Neural progenitor cell (in vitro differentiated cells): ENCODE measurements at regions not wholly inside any gene's neighbourhood (a gene's known extent, or its start where the extent isn't known, plus 50 kb on each side); places are given as distances from the start of the nearest gene placed in this dataset.

Source experiments
- DNase-seq: peaks from one replicate; pipeline ENCODE4 v3.0.0-alpha.2; 2016; ENCODE audit warnings: low spot score
- H2AFZ ChIP-seq: fragments of 200-600 bp; sonication (generic); replicated peaks from 2 replicates; pipeline ENCODE4 v1.6.1; 2016; ENCODE audit warnings: antibody characterized with exemption
- H3F3A ChIP-seq: fragments of 200-600 bp; sonication (generic); 2 replicates; pipeline ENCODE4 v1.6.1; 2016; ENCODE audit warnings: antibody characterized with exemption, low read depth
- H3K27ac ChIP-seq: fragments of 200-600 bp; sonication (generic); 2 replicates; pipeline ENCODE4 v1.5.1; 2016; ENCODE audit warnings: mild to moderate bottlenecking
- H3K27me3 ChIP-seq: fragments of 200-600 bp; sonication (generic); 2 replicates; pipeline ENCODE4 v1.6.1; 2016; ENCODE audit warnings: mild to moderate bottlenecking, moderate library complexity
- H3K36me3 ChIP-seq: fragments of 200-600 bp; sonication (generic); 2 replicates; pipeline ENCODE4 v1.5.1; 2016
- H3K4me1 ChIP-seq: fragments of 200-600 bp; sonication (generic); 2 replicates; pipeline ENCODE4 v1.6.1; 2016; ENCODE audit warnings: mixed run types
- H3K4me2 ChIP-seq: fragments of 200-600 bp; sonication (generic); 2 replicates; pipeline ENCODE4 v1.6.1; 2016
- H3K4me3 ChIP-seq: fragments of 200-600 bp; sonication (generic); 2 replicates; pipeline ENCODE4 v1.5.1; 2016
- H3K79me2 ChIP-seq: fragments of 200-600 bp; sonication (generic); 2 replicates; pipeline ENCODE4 v1.6.1; 2016; ENCODE audit warnings: low read depth
- H3K9ac ChIP-seq: fragments of 200-600 bp; sonication (generic); 2 replicates; pipeline ENCODE4 v1.6.1; 2016
- H3K9me3 ChIP-seq: fragments of 200-600 bp; sonication (generic); 2 replicates; pipeline ENCODE4 v1.5.1; 2016; ENCODE audit warnings: low read depth
- H4K20me1 ChIP-seq: fragments of 200-600 bp; sonication (generic); 2 replicates; pipeline ENCODE4 v1.6.1; 2016; ENCODE audit warnings: low read depth
- H3K27ac Mint-ChIP-seq: 3 replicates; pipeline ENCODE4 v1.8.0; 2021; ENCODE audit warnings: mixed read lengths
- H3K27me3 Mint-ChIP-seq: 2 replicates; pipeline ENCODE4 v1.8.0; 2022; ENCODE audit warnings: low read depth, mild to moderate bottlenecking, inconsistent platforms, moderate library complexity, mixed read lengths; ENCODE audit not compliant: insufficient read depth
- H3K36me3 Mint-ChIP-seq: 3 replicates; pipeline ENCODE4 v1.8.0; 2021; ENCODE audit warnings: mixed read lengths
- H3K4me1 Mint-ChIP-seq: 3 replicates; pipeline ENCODE4 v1.8.0; 2021; ENCODE audit warnings: mixed read lengths
- H3K4me3 Mint-ChIP-seq: 3 replicates; pipeline ENCODE4 v1.8.0; 2021; ENCODE audit warnings: mild to moderate bottlenecking, moderate library complexity, mixed read lengths
- H3K9me3 Mint-ChIP-seq: 3 replicates; pipeline ENCODE4 v1.8.0; 2020; ENCODE audit warnings: mixed read lengths
- CTCF ChIP-seq: fragments of 200-600 bp; sonication (generic); IDR thresholded peaks from 2 replicates; pipeline ENCODE4 v1.5.1; 2017; ENCODE audit warnings: antibody characterized with exemption, mild to moderate bottlenecking
- EZH2 ChIP-seq: fragments of 200-600 bp; sonication (generic); IDR thresholded peaks from 2 replicates; pipeline ENCODE4 v1.6.1; 2017; ENCODE audit warnings: antibody characterized with exemption, mild to moderate bottlenecking, moderate library complexity
- EZH2phosphoT487 ChIP-seq: fragments of 200-600 bp; sonication (generic); IDR thresholded peaks from 2 replicates; pipeline ENCODE4 v1.6.1; 2017; ENCODE audit warnings: antibody characterized with exemption

- Histone ChIP-seq H4K20me1 (no peaks in the 10 kb centered on the region), H2AFZ (no peak overlapping the region), H3K9ac (no peak overlapping the region), H3F3A (no peaks in the 10 kb centered on the region), H3K4me2 (no peak overlapping the region), H3K9me3 (no peaks in the 10 kb centered on the region), H3K4me1 (peaks cover 14% of the 10 kb centered on the region), H3K36me3 (no peaks in the 10 kb centered on the region), H3K27ac (no peak overlapping the region), H3K4me3 (no peak overlapping the region), H3K79me2 (no peaks in the 10 kb centered on the region), H3K27me3 (no peaks in the 10 kb centered on the region)
- TF ChIP-seq CTCF (no peak), EZH2 (no peak)
- H3K9me3 Mint-ChIP-seq: peaks cover 3% of the 10 kb centered on the region
- no peaks in the 10 kb centered on the region for H3K36me3 Mint-ChIP-seq
- no peak overlapping the region for H3K4me3 Mint-ChIP-seq
- no peak for DNase-seq
- peaks cover 31% of the 10 kb centered on the region for H3K4me1 Mint-ChIP-seq
- peaks cover 13% of the 10 kb centered on the region for H3K27me3 Mint-ChIP-seq
- no peak overlapping the region for H3K27ac Mint-ChIP-seq
Observed at GRCh38 chr18:78701771-78702396, 277.7 kb upstream of the SALL3 start.

- H3F3A ChIP-seq: no peaks in the 10 kb centered on the region
- no peaks in the 10 kb centered on the region for H4K20me1 ChIP-seq
- Mint-ChIP-seq H3K27ac (peak overlapping the region; percentile 33), H3K36me3 (no peaks in the 10 kb centered on the region), H3K9me3 (peaks cover 5% of the 10 kb centered on the region), H3K4me3 (no peak overlapping the region), H3K4me1 (peaks cover 31% of the 10 kb centered on the region), H3K27me3 (peaks cover 9% of the 10 kb centered on the region)
- H2AFZ ChIP-seq: no peak overlapping the region
- DNase-seq: no peak
- H3K9me3 ChIP-seq: no peaks in the 10 kb centered on the region
- peaks cover 14% of the 10 kb centered on the region for H3K4me1 ChIP-seq
- H3K9ac ChIP-seq: no peak overlapping the region
- H3K79me2 ChIP-seq: no peaks in the 10 kb centered on the region
- TF ChIP-seq EZH2phosphoT487 (no peak), CTCF (no peak), EZH2 (no peak)
- no peak overlapping the region for H3K27ac ChIP-seq
- H3K4me2 ChIP-seq: no peak overlapping the region
- H3K27me3 ChIP-seq: no peaks in the 10 kb centered on the region
- H3K36me3 ChIP-seq: no peaks in the 10 kb centered on the region
- H3K4me3 ChIP-seq: no peak overlapping the region
Observed at GRCh38 chr18:78703291-78703690, 276.3 kb upstream of the SALL3 start.

- H4K20me1 ChIP-seq: no peaks in the 10 kb centered on the region
- H2AFZ ChIP-seq: no peak overlapping the region
- no peaks in the 10 kb centered on the region for H3F3A ChIP-seq
- H3K27ac ChIP-seq: no peak overlapping the region
- H3K4me3 ChIP-seq: no peak overlapping the region
- no peak for TF ChIP-seq CTCF
- TF ChIP-seq EZH2phosphoT487: no peak
- TF ChIP-seq EZH2: no peak
- H3K9me3 ChIP-seq: no peaks in the 10 kb centered on the region
- no peaks in the 10 kb centered on the region for H3K36me3 ChIP-seq
- Mint-ChIP-seq H3K4me1 (peaks cover 27% of the 10 kb centered on the region), H3K36me3 (no peaks in the 10 kb centered on the region), H3K9me3 (peaks cover 13% of the 10 kb centered on the region), H3K27me3 (peaks cover 5% of the 10 kb centered on the region), H3K4me3 (no peak overlapping the region), H3K27ac (no peak overlapping the region)
- H3K79me2 ChIP-seq: no peaks in the 10 kb centered on the region
- no peaks in the 10 kb centered on the region for H3K27me3 ChIP-seq
- no peak for DNase-seq
- H3K4me1 ChIP-seq: peaks cover 14% of the 10 kb centered on the region
- no peak overlapping the region for H3K9ac ChIP-seq
- no peak overlapping the region for H3K4me2 ChIP-seq
Observed at GRCh38 chr18:78704971-78705461, 274.6 kb upstream of the SALL3 start.
